Erythroblast (primary cell): ENCODE measurements at regions not wholly inside any gene's neighbourhood (a gene's known extent, or its start where the extent isn't known, plus 50 kb on each side); places are given as distances from the start of the nearest gene placed in this dataset.

Experiments used
- GATA1 ChIP-seq: IDR thresholded peaks from 2 replicates; pipeline ENCODE4 v1.6.1; 2011; ENCODE audit warnings: low read depth, mild to moderate bottlenecking, control low read depth, low read length, moderate library complexity
- POLR2A ChIP-seq: IDR thresholded peaks from 2 replicates; pipeline ENCODE4 v1.6.1; 2011; ENCODE audit warnings: mild to moderate bottlenecking, low read length

GRCh38 chr5:111826064-111826463 is 69.1 kb upstream of the NREP start:
- no peak for TF ChIP-seq POLR2A
- TF ChIP-seq GATA1 = no peak
